Activated CD4-positive, CD25-positive, alpha-beta regulatory T cell treated with anti-CD3 and anti-CD28 coated beads, Interleukin-2, amount 50 U/mL, for 24 hours (primary cell): ENCODE measurements at regions not wholly inside any gene's neighbourhood (a gene's known extent, or its start where the extent isn't known, plus 50 kb on each side); places are given as distances from the start of the nearest gene placed in this dataset.

Experiments
- ATAC-seq, 2 donors: fragments of 150-1000 bp; cut with Tn5 transposase; one replicate each; pipeline ENCODE4 v1.10.0; 2021; ENCODE audit warnings: mild to moderate bottlenecking in 1 of 2, moderate library complexity in 1 of 2

DNA sequence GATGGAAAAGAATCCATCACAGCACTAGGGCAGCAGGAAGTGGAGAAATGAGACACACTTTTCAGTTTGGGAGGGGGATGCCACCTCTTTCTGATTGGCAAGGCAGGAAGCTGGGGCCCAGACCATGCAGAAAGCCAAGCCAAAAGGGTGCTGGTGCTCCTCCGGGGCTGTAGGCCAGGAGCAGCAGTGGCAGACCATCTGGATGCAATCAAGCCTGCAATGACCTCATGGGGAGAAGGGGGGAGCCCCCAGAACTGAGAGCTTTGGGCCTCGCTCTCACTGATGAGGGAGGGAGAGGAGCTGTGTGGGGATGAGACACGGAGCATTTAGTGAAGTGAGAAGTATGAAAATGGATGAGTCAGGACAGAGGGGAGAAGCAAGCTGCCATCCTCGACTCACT, 141.3 kb upstream of the NALF2 start:
- ATAC-seq: no peak

- ATAC-seq: no peak
Observed at GRCh38 chrX:69362354-69362753, 141.8 kb upstream of the NALF2 start.

GRCh38 chrX:69361311-69361845, 142.7 kb upstream of the NALF2 start:
- ATAC-seq: no peak

- no peak for ATAC-seq
Observed at GRCh38 chrX:69357317-69357716, 146.8 kb upstream of the NALF2 start.

DNA sequence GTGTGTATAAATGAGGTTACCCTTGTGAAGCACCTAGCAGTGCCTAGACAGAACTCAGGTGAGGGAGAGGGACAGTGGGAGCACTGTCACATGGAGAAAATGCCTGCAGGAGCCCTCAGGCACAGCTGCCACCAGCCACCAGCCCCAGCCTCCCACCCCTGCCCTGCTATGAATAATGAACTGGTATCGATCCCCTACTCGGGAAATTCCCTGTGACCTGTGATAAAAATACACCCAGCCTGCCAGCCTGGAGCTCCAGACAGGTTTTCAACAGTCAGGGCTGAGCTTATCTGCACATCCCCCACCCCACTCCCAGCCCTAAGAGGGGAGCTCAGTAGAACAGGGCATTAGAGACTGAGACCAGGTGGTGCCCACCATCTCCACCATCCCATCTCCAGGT, 159.6 kb upstream of the PJA1 start:
- ATAC-seq: no peak

DNA sequence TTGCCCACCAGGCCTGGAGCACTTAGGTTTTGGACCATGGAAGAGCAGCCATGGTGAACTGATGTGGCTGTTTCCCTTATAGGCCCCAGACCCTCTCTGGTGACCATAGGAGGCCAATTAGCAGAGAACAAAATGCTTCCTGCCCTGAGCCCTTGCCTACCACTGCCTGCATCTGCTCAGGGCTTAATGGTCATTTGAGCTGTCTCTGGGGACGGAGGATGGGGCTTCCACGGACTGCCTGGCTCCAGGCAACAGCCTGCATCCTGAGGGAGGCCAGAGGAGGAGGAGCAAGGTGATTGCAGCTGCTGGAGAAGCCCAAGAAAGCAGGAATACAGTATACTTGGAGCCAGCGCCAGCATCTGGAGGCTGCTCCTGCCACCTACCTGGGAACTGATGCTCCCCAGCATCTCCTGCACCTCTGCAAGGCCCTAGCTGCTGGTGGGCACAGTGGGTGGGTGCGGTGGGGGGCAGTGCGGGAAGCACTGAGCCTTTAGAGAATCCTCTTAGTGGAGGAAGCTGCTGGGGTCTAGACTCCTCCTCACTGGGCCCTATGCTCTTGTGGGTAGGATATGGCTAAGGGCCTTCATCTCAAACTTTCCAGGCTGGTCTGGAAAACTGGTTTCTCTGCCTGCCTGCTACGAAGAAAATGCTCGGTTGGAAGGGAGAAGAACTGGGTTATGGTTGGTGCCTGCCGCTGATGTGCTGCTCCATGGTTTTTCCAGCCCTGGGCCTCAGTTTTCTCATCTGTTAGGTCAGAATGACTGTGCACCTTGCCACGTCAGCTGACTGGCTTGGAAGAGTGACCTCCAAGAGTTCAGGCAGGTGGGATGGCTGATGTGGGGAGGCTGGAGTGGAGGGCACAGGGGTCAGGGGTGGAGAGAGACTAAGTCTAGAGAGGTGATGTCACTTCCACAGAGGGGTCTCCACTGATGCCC, 158.8 kb upstream of the PJA1 start:
- ATAC-seq: no peak

DNA sequence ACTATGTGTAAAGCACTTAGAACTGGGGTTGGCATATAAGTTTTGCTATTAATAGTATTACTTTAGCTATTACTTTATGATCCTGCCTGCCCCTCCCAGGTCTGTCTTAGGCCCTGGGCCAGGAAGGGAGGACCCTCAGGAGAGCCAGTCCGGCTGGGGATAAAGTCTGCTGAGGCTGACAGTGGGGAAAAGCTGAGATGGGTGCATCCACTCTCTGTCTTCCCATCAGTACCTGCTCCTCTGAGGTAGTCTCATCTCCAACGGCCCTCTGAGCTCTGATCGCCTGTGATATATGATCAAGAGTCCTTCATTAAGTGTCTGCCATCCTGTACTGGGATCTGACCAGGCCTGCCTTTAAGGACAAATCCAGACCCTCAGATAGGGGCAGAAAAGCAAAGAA, 156.5 kb upstream of the PJA1 start:
- no peak for ATAC-seq

DNA sequence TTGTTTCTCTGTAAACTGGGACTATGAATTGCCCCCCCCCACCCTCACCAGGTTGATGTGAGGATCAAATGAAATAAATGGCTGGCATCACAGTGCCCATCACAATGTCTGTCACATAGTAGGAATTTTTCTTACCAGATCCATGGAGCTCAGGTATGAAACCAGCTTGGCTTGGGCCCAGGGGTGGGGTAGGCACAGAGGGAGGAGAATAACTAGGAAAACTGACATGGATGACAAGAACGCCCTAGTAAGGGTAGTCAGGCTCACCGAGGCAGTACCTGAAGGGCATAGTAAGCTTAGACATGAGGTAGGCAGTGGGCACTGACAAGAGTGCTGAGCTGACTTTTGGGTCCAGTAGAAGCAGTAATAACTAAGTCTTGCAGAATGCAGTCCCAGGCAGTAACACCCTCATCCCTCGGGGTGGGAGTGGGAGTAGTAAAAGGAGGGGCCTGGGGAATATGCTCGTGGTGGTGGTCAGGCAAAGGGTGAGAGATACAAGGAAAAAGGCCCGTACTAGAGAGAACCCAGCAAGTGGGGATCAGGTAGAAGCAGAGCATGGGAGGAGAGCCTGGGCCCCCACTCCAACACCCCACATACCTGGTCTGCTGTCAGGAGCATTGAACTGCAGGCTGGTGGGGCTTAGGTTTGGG, 155.9 kb upstream of the PJA1 start:
- ATAC-seq: no peak

DNA sequence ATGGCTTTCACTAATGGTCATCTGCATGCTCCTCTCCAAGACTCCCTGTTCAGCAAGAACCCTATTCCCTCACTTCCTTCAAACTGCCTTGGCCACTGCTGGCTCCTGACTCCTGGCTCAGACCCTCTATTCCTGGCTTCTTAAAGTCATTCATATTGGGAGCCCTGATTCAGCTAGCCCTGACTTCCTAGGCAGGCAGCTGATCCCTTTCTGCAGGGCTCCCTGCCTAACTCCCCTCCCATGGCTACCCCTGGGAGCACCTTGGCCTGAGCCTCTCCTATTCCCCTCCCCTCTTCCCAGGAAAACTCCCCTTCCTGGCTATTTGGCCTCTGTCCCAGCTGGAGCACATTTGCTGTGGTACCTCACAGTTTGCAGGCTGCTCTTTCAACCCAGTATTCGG, 154.9 kb upstream of the PJA1 start:
- ATAC-seq: no peak

DNA sequence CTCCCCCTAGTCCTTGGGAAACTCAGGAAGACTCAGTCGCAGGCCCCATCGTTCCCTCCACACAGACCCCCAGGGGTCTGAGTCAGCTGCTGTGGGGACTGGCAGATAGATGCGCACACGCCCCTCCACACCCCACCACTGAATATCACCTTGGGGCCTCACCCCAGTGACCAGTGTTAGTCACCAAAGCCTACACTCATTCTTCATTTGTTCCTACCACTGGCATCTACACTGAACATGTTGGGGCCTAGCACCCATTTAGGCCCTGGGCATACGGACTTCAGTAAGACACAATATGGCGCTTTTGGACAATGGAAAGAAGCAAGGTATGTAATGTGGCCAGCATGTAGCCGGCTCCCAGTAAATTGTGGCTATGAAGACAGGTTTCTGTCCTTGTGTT, 154.1 kb upstream of the PJA1 start:
- ATAC-seq: no peak

DNA sequence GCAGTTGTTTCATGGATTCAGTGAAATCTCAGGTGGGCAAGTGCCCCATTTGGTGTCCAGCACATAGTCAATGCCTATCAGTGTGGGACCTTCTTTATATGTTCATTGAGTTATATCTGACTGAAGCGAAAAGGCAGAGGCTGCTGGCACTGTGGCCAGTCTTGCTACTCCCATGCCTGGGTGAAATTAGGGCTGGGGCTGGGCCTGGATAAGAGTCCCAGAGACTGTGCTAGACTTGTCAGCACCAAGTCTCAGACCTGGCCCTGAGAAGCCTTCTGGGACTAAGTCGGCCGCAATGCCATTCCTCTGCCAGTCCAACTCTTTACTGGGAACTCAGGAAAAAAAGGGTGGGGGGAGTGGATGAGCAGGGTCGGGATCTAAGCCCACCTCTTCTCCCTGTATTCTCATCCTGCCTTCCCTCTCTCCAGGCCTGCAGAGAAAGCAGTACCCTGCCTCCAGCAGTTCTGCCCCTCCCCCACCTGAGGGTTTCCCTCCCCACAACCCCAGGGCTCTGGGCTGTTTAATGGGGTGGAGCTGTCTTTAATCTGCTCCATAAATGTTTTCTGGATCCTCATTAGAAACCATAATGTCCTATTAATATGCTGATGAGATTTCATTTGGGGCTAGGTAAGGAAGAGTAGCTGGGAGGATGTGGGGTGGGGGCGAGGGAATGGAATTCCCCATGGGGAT, 153.5 kb upstream of the PJA1 start:
- ATAC-seq: no peak

- no peak for ATAC-seq
Observed at GRCh38 chrX:69317721-69318120, 152.5 kb upstream of the PJA1 start.

- ATAC-seq: no peak
Observed at GRCh38 chrX:69314436-69315348, 149.4 kb upstream of the PJA1 start.

DNA sequence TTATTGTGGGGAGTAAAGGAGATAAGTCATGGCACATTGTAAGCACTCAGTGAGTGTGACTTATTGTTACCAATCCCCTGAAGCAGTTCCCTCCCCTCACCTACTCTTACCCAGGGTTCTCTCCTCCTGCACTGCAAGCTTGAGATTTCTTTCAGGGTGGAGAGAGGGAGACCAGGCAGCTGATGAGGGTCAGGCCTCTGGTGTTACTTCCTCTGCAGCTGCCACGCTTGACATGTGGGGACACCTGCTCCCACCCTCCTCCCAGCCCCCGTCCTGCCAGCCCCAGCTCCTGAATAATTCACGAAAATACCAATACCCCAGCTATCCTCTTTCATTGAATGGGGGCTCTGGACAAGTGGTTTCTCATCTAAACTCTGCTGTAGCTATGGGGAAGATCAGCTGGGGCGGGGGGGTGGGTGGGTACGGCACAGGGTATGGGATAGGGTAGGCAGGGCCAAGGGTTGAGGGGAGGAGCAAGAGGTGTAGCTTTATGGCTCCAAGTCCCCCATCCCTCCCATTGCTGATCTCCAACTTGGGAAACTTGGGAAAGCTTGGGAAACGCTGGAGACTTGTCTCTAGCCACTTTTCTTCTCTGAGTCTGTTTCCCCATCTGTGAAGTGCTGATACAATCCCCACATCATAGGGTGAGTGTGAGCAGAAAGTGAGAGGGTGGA, 148.5 kb upstream of the PJA1 start:
- ATAC-seq: no peak

DNA sequence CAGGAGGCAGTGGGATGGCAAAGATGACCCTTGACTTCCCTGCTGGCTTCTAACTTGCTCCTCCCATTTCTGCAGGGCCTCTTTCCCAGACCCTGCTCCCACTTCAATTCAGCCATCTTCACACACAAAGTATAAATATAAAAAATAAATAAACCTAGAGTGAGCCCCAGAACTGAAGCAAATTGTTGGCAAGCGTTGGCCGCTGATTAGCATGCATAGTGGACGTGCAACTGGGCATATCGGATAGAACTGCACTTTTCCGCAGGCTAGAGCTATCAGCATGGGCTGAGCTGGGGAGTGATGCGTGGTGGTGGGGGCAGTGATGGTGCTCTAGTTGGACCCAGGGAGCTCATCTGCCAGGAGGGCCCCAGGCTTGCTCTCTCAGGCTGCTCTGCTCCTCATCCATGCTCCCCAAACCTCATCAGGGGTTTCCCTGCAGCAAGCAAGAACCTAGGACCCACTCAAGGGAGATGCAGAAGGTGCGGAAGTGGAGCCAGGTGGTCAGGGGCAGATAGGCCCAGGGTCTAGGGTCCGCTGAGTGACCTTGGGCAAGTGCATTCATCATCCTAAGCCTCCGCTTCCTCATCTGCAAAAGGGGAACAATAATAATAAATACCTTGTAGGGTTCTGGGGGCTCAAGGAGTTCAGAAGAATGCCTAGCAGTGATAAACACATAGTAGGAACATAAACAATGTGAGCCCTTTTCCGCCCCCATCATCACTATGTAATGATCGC, 146.8 kb upstream of the PJA1 start:
- no peak for ATAC-seq

DNA sequence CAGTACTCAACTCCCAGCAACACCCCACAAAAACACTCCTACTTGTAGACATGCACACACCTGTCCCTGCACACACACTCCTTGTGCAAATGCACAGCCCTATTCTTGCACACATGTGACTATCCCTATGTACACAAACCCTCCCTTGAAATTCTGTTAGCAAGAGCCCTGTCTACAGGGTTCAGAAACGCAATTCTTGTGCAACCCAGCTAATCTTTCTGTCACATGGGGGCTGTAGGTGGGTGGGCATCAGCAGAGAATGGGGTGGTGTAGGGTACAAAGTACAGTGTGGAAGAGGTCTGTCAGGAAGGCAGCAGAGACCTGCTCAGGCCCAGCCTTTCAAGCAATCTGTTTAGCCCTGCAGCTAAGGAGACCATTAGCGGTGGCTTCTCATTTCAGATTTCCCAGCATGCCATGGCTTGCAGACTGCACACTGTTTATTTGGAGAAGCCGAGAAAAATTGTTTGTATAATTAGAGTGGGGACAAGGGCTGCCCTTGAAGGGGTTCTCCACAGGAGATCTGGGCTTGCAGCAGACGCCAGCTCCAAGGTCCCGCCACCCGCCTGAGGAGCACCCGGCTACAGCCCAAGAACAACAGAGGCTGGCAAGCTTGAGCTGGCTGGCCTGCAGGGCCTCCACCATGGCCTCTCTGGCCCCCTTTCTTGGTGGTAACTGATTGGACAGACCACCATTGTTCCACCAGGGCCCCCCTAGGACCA, 144.0 kb upstream of the PJA1 start:
- no peak for ATAC-seq

DNA sequence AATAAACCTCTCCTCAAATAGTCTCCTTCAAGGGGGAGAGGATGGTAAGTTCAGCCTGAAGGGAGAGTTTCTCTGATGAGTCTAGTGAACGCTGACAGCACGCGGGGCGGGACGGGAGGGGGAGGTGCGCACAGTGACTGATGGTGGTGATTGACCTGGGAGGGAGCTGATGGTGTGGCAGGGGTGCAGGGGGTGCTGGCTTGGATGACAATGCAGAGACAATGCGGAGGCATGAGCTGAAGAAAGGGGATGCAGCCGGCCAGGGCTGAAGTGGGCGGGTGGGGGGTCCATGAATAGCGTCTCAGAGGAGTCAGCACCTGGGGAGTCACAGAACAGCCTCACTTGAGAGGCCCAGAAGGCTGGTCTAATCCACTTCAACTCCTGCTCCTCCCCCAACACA, 142.5 kb upstream of the PJA1 start:
- ATAC-seq: no peak

DNA sequence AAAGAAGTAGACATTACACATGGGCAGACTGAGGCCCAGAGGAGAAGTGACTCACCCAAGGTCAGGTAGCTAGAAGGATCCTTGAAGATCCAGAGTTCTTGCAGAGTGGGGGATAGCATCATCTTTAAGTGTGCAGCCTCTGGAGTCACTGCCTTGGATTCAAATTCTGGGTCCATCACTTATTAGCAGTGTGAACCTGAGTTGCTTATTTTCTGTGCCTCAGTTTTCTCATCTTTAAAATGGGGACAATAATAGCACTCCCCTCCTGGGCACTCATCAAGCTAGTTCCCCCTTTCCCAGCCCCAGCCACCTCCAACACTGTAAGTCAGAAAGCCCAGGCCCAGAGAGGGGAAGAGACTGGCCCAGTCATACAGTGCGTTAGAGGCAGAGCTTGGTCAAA, 141.8 kb upstream of the PJA1 start:
- ATAC-seq: no peak

- no peak for ATAC-seq
Observed at GRCh38 chrX:69306063-69306404, 140.8 kb upstream of the PJA1 start.

- ATAC-seq: no peak
Observed at GRCh38 chrX:69305333-69306062, 140.2 kb upstream of the PJA1 start.
